Upper lobe of left lung (tissue), 4 donors: ENCODE measurements at regions not wholly inside any gene's neighbourhood (a gene's known extent, or its start where the extent isn't known, plus 50 kb on each side); places are given as distances from the start of the nearest gene placed in this dataset.

Experiments used
- CTCF ChIP-seq, 6 experiments: fragments of 450-650 bp in 4 of 6; fragments of 200-600 bp in 2 of 6; sonication (generic) in 2 of 6; IDR thresholded peaks; one replicate each; pipeline ENCODE4 v1.5.1; 2016 to 2019; ENCODE audit warnings: antibody characterized with exemption in 6 of 6
- POLR2AphosphoS5 ChIP-seq, 2 donors: sonication (generic); formaldehyde crosslinking; IDR thresholded peaks; one replicate each; pipeline ENCODE4 v1.5.1; 2017; ENCODE audit warnings: antibody characterized with exemption in 2 of 2

DNA sequence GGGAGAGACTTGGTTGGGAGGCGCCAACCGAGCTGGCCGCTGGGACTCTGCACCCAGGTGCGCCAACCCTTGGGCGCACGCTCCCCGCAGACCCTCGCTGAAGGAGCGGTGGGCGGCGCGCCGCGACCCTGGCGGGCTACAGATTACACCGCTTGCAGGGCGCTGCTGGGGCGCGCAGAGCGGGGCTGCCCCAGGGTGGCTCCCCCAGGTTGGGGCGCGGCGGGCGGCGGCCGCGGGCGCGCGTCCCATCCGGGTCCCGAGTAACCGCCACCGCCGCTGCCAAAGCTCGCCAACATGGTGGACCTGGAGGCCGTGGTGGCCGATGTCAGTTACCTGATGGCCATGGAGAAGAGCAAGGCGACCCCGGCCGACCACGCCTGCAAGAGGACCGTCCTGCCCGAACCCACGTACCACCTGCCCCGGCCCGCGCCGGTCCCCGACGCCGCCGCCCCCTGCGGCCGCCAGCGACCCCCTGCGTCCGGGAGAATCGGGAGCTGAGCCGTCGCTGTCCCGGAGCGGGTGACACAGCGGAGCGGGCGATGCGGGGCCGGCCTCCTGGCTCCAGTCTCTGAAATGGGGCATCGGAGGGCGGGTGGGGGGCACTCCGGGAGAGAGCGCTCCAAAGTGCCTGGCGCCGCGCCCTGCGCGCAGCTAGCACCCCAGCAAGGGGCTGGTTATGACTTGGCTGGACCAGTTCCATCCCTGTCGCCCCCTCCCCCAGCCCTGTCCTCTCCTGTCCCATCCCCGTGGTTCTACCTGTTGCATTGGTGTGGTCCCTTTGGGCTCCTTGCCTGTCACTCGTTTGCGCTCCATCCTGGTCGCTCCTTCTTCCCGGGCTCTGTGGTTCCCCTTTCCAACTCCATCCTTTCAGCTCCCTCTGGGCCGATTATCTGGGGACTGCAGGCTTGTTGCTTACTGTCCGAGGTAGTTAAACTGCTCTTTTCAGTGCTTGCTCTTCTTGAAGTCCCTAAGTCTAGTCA lies 143.3 kb upstream of the GRK3 start:
- no peak for TF ChIP-seq CTCF (IDR thresholded peaks at IDR 0.05)
- no peak for TF ChIP-seq POLR2AphosphoS5 (IDR thresholded peaks at IDR 0.05)
